ENCODE measurements at regions not wholly inside any gene's neighbourhood (a gene's known extent, or its start where the extent isn't known, plus 50 kb on each side); places are given as distances from the start of the nearest gene placed in this dataset.

GRCh38 chr6:152897807-152898399, 84.9 kb downstream of the FBXO5 start:
- FAIRE-seq (peak; percentile 14), DNase-seq (ENCODE audit: insufficient read length, low spot score) (peak; percentile 25)

- FAIRE-seq, result no peak
- DNase-seq (ENCODE audit: insufficient read length, low spot score), result no peak
These were observed 78.2 kb downstream of the FBXO5 start for GRCh38 chr6:152904678-152905077.

- no peak for DNase-seq (ENCODE audit: insufficient read length, low spot score)
- no peak for FAIRE-seq
These were observed 77.1 kb downstream of the FBXO5 start for GRCh38 chr6:152905551-152906299.

- no peak for FAIRE-seq
- DNase-seq (ENCODE audit: insufficient read length, low spot score), result no peak
These were observed 73.6 kb downstream of the FBXO5 start for GRCh38 chr6:152909241-152909640.

- FAIRE-seq, result no peak
- no peak for DNase-seq (ENCODE audit: insufficient read length, low spot score)
These were observed 66.8 kb downstream of the FBXO5 start for GRCh38 chr6:152916035-152916434.

GRCh38 chr6:152918991-152919390, 63.9 kb downstream of the FBXO5 start:
- no peak for DNase-seq (ENCODE audit: insufficient read length, low spot score)
- no peak for FAIRE-seq

GRCh38 chr6:152920016-152920415, 62.8 kb downstream of the FBXO5 start:
- no peak for FAIRE-seq
- no peak for DNase-seq (ENCODE audit: insufficient read length, low spot score)

All from GM19239 (cell line).